ENCODE measurements at regions not wholly inside any gene's neighbourhood (a gene's known extent, or its start where the extent isn't known, plus 50 kb on each side); places are given as distances from the start of the nearest gene placed in this dataset.

DNA sequence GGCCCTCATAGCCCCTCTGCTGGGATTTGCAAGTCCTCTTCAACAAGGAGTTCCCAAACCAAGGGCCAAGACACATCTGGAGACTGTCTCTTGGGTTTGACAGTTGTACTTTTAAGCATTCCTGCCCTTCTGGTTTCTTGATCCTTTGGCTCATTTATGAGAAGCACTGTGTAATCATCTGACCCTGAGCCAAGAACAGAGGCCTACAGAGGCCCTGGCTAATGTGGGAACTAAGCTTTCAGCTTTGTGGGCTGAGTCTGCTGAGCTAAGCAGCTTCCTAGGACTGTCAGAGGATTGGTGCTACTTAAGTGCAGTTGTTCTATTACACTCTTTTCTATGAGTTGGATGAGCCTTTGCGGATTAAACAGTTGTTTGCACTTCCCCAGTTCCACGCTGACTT, 178.3 kb downstream of the KBTBD8 start:
- no peak for TF ChIP-seq POLR2AphosphoS5 (IDR thresholded peaks at IDR 0.05)
- no peak for TF ChIP-seq POLR2A (IDR thresholded peaks at IDR 0.05)
- TF ChIP-seq, protein P1, sequence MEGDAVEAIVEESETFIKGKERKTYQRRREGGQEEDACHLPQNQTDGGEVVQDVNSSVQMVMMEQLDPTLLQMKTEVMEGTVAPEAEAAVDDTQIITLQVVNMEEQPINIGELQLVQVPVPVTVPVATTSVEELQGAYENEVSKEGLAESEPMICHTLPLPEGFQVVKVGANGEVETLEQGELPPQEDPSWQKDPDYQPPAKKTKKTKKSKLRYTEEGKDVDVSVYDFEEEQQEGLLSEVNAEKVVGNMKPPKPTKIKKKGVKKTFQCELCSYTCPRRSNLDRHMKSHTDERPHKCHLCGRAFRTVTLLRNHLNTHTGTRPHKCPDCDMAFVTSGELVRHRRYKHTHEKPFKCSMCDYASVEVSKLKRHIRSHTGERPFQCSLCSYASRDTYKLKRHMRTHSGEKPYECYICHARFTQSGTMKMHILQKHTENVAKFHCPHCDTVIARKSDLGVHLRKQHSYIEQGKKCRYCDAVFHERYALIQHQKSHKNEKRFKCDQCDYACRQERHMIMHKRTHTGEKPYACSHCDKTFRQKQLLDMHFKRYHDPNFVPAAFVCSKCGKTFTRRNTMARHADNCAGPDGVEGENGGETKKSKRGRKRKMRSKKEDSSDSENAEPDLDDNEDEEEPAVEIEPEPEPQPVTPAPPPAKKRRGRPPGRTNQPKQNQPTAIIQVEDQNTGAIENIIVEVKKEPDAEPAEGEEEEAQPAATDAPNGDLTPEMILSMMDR (IDR thresholded peaks at IDR 0.05): no peak
- Histone ChIP-seq H3K36me3 (no peaks in the 10 kb centered on the region), H3K4me1 (no peaks in the 10 kb centered on the region), H3K4me3 (no peak overlapping the region), H3K27ac (no peak overlapping the region), H3K27me3 (no peaks in the 10 kb centered on the region), H3K9me3 (peaks cover 0 to 12% of the 10 kb centered on the region in 2 donors)
- intact Hi-C loops (cut with DNase I; ENCODE audit: low total_unique reads): no loop called here
- DNase-seq (ENCODE audit: low spot score in 2 of 2): no peak

DNA sequence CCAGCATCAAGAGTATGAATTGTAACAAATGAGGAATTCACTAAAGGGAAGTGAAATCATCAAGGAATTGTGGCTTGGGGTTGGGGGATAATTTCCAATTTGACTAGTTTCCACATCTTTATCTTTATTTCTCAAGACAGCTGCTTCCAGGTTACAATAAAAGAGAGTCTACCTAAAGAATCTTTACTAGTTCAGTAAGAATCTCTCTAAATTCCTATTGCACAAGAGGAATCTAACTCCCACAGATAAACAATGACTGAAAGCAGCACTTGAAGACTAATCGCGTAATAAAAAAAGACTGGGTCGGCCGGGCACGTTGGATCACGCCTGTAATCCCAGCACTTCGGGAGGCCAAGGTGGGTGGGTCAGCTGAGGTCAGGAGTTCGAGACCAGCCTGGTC, 194.4 kb downstream of the KBTBD8 start:
- no peak for DNase-seq (ENCODE audit: low spot score in 2 of 2)
- no peak overlapping the region for H3K27ac ChIP-seq
- no peaks in the 10 kb centered on the region for H3K4me1 ChIP-seq
- TF ChIP-seq, protein P1 (IDR thresholded peaks at IDR 0.05): no peak
- TF ChIP-seq POLR2A (IDR thresholded peaks at IDR 0.05): no peak
- TF ChIP-seq POLR2AphosphoS5 (IDR thresholded peaks at IDR 0.05): no peak
- intact Hi-C loops (cut with DNase I; ENCODE audit: low total_unique reads): no loop called here
- peaks cover 0 to 4% of the 10 kb centered on the region in 2 donors for H3K9me3 ChIP-seq
- no peaks in the 10 kb centered on the region for H3K27me3 ChIP-seq
- no peak overlapping the region for H3K4me3 ChIP-seq
- H3K36me3 ChIP-seq: no peaks in the 10 kb centered on the region

DNA sequence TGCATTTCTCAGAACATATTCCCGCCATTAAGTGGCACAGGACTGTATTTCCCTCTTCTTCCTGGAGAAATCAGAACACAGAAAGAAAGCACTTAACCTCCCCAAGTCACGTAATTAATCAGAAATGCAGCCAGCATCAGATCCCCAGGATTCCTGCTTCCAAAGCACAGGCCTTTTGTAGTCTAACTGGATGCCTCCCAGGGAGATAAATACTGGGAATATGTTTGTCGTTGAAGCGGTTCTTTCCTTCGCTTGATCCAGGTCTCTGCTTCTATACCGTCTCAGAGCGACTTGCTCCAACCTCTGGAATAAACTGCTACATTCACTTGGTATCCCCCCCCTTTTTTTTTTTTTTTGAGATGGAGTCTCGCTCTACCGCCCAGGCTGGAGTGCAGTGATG, 198.6 kb downstream of the KBTBD8 start:
- Histone ChIP-seq H3K9me3 (no peaks in the 10 kb centered on the region), H3K4me3 (no peak overlapping the region), H3K4me1 (no peaks in the 10 kb centered on the region), H3K27me3 (no peaks in the 10 kb centered on the region), H3K36me3 (no peaks in the 10 kb centered on the region), H3K27ac (no peak overlapping the region)
- TF ChIP-seq, protein P1 (IDR thresholded peaks at IDR 0.05): no peak
- intact Hi-C loops (cut with DNase I; ENCODE audit: low total_unique reads): no loop called here
- DNase-seq (ENCODE audit: low spot score in 2 of 2): no peak

DNA sequence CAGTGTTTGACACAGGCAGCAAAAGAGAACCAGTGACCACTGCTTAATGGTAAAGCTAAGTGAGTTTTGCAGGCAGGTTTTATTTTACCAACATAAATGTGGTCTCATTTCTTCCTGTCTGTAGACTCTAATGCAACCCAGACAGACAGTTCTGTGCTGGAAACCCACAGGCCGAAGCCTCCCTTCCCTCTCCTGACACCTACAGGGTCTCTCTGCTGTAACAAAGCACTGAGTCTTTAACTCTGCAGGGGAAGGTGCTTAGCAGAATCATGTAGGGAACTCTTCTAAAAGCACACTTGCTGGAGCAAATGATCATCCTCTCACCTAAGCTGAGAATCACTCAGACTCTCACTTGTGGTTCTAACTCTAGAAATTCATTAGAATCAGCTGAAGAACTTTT, 200.3 kb downstream of the KBTBD8 start:
- DNase-seq (ENCODE audit: low spot score in 2 of 2): no peak
- no peaks in the 10 kb centered on the region for H3K36me3 ChIP-seq
- no peak overlapping the region for H3K4me3 ChIP-seq

DNA sequence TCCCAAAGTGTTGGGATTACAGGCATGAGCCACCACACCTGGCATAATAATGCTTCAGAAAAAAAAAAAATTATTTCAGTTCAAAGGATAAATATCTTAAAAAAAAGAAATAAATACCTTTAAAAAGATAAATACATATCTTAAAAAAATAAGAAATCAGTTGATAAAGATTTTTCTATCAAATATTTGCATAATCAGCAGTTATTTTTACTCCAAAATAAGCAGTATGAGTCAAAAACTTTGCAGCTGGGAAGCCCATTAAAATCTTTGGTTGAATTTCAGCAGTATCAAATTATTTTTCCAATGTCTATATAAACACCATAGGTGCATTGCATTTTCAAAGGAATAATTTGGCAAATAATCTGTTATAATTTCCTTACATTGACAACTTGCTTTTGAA, 202.5 kb downstream of the KBTBD8 start:
- no peak overlapping the region for H3K27ac ChIP-seq
- no peaks in the 10 kb centered on the region for H3K36me3 ChIP-seq
- no peak for TF ChIP-seq POLR2A (IDR thresholded peaks at IDR 0.05)
- no peak for TF ChIP-seq POLR2AphosphoS5 (IDR thresholded peaks at IDR 0.05)
- TF ChIP-seq, protein P1 (IDR thresholded peaks at IDR 0.05): no peak
- H3K9me3 ChIP-seq: no peaks in the 10 kb centered on the region
- intact Hi-C loops (cut with DNase I; ENCODE audit: low total_unique reads): no loop called here
- DNase-seq (ENCODE audit: low spot score in 2 of 2): no peak
- H3K4me3 ChIP-seq: no peak overlapping the region
- no peaks in the 10 kb centered on the region for H3K27me3 ChIP-seq
- no peaks in the 10 kb centered on the region for H3K4me1 ChIP-seq

More for the DNA sequence above, 200.3 kb downstream of the KBTBD8 start:
- Histone ChIP-seq H3K9me3 (no peaks in the 10 kb centered on the region), H3K27ac (no peak overlapping the region), H3K4me1 (no peaks in the 10 kb centered on the region), H3K27me3 (no peaks in the 10 kb centered on the region)
- intact Hi-C loops (cut with DNase I; ENCODE audit: low total_unique reads): no loop called here
- TF ChIP-seq POLR2A (IDR thresholded peaks at IDR 0.05) (no peak), POLR2AphosphoS5 (IDR thresholded peaks at IDR 0.05) (no peak)
- TF ChIP-seq, protein P1 (IDR thresholded peaks at IDR 0.05): no peak

Data from breast epithelium (tissue), 4 donors.